HCT116 (cell line): ENCODE measurements at regions not wholly inside any gene's neighbourhood (a gene's known extent, or its start where the extent isn't known, plus 50 kb on each side); places are given as distances from the start of the nearest gene placed in this dataset.

Source experiments
- ATAC-seq: fragments of 200-7000 bp; cut with Tn5 transposase; 2 replicates; pipeline ENCODE4 v1.9.1; 2020; ENCODE audit warnings: mild to moderate bottlenecking, moderate library complexity
- BruUV-seq: library from RNA; stranded (reverse); fragments of 400-500 nt; replicated peaks from 2 replicates; lab custom pipeline; 2021; lab: Mats Ljungman, UMichigan
- CTCF ChIA-PET: fragments of 300-600 bp; sonication (Branson Sonifier 250); formaldehyde crosslinking; loops from one replicate; lab custom pipeline; 2021; ENCODE audit warnings: antibody characterized with exemption; lab: Charles Lee
- POLR2A ChIA-PET: fragments of 300-600, 350-600 bp; sonication (Branson Sonifier 250); formaldehyde crosslinking; loops from one replicate; lab custom pipeline; 2021; ENCODE audit warnings: antibody characterized with exemption; lab: Charles Lee
- RAD21 ChIA-PET, 2 experiments: fragments of 300-600 bp; sonication (Branson Sonifier 250); formaldehyde crosslinking; loops; one replicate each; lab custom pipeline; 2023; ENCODE audit warnings: low total read pairs in 2 of 2; ENCODE audit not compliant: uncharacterized antibody in 2 of 2, unreplicated experiment in 2 of 2, low non-redundant PET in 1 of 2; lab: Charles Lee
- DNase-seq: peaks from one replicate; pipeline ENCODE4 v3.0.0-alpha.2; 2010; ENCODE audit warnings: low read depth, low spot score
- H2AFZ ChIP-seq: fragments of 200-600 bp; shearing (Covaris generic), sonication (generic); 2 replicates; pipeline ENCODE4 v1.6.1; 2017; ENCODE audit warnings: low read depth, mixed run types, mixed read lengths, antibody characterized with exemption, low read length; ENCODE audit not compliant: poor library complexity, severe bottlenecking
- H3K27ac ChIP-seq: 2 replicates; pipeline ENCODE4 v1.5.1; 2012; ENCODE audit warnings: low read depth, low read length
- H3K27me3 ChIP-seq: fragments of 200-600 bp; sonication (generic); 2 replicates; pipeline ENCODE4 v1.6.1; 2016; ENCODE audit warnings: mixed run types, low read length, mixed read lengths; ENCODE audit not compliant: insufficient read depth
- H3K36me3 ChIP-seq, 2 experiments: fragments of 200-500 bp in 1 of 2; fragments of 200-600 bp in 1 of 2; sonication (Bioruptor generic) in 1 of 2; sonication (generic) in 1 of 2; 2 replicates each; pipeline versions ENCODE4 v1.5.1 to v1.6.1; 2014 to 2016; ENCODE audit warnings: low read length in 2 of 2, inconsistent platforms in 1 of 2, mixed read lengths in 1 of 2, mixed run types in 1 of 2; ENCODE audit not compliant: insufficient read depth in 2 of 2, control insufficient read depth in 1 of 2
- H3K4me1 ChIP-seq, 2 experiments: fragments of 200-600 bp in 1 of 2; sonication (generic) in 1 of 2; 2 replicates each; pipeline versions ENCODE4 v1.5.1 to v1.6.1; 2012 to 2017; ENCODE audit warnings: low read length in 2 of 2, inconsistent platforms in 1 of 2, mild to moderate bottlenecking in 1 of 2, mixed read lengths in 1 of 2, mixed run types in 1 of 2, moderate library complexity in 1 of 2; ENCODE audit not compliant: insufficient read depth in 2 of 2, control insufficient read depth in 1 of 2
- H3K4me2 ChIP-seq: fragments of 200-600 bp; sonication (generic); 2 replicates; pipeline ENCODE4 v1.6.1; 2017; ENCODE audit warnings: mixed run types, low read length, mixed read lengths
- H3K4me3 ChIP-seq, 2 experiments: fragments of 200-600 bp in 1 of 2; sonication (generic) in 1 of 2; replicated peaks in 1 of 2; 2 replicates each; pipeline ENCODE4 v1.5.1; 2011 to 2016; ENCODE audit warnings: low read length in 2 of 2, control low read depth in 1 of 2, low read depth in 1 of 2, mild to moderate bottlenecking in 1 of 2, mixed read lengths in 1 of 2, mixed run types in 1 of 2
- H3K79me2 ChIP-seq: fragments of 200-600 bp; sonication (generic); 2 replicates; pipeline ENCODE4 v1.6.1; 2017; ENCODE audit warnings: mild to moderate bottlenecking, mixed run types, low read length, moderate library complexity, mixed read lengths; ENCODE audit not compliant: insufficient read depth
- H3K9ac ChIP-seq: fragments of 200-600 bp; sonication (generic); 2 replicates; pipeline ENCODE4 v1.6.1; 2016; ENCODE audit warnings: low read length, mixed read lengths
- H3K9me2 ChIP-seq: fragments of 200-600 bp; sonication (generic), shearing (Covaris generic); 2 replicates; pipeline ENCODE4 v1.6.1; 2017; ENCODE audit warnings: mixed run types, mild to moderate bottlenecking, moderate library complexity; ENCODE audit not compliant: insufficient read depth
- H3K9me3 ChIP-seq, 2 experiments: fragments of 200-500 bp in 1 of 2; fragments of 200-600 bp in 1 of 2; sonication (Bioruptor generic) in 1 of 2; sonication (generic) in 1 of 2; 2 replicates each; pipeline ENCODE4 v1.6.1; 2014 to 2017; ENCODE audit warnings: low read length in 2 of 2, mixed read lengths in 2 of 2, inconsistent platforms in 1 of 2, low read depth in 1 of 2, mild to moderate bottlenecking in 1 of 2, mixed run types in 1 of 2, moderate library complexity in 1 of 2; ENCODE audit not compliant: control insufficient read depth in 1 of 2, insufficient read depth in 1 of 2
- H4K20me1 ChIP-seq: fragments of 200-600 bp; sonication (generic), shearing (Covaris generic); 2 replicates; pipeline ENCODE4 v1.6.1; 2017; ENCODE audit warnings: mixed run types, mild to moderate bottlenecking, moderate library complexity; ENCODE audit not compliant: insufficient read depth
- CBX3 ChIP-seq: IDR thresholded peaks from 2 replicates; pipeline ENCODE4 v1.6.1; 2012; ENCODE audit warnings: low read depth
- CEBPB ChIP-seq: IDR thresholded peaks from 2 replicates; pipeline ENCODE4 v1.6.1; 2012; ENCODE audit warnings: low read depth
- ELF1 ChIP-seq: IDR thresholded peaks from 2 replicates; pipeline ENCODE4 v1.6.1; 2012; ENCODE audit warnings: low read depth, borderline replicate concordance
- EZH2 ChIP-seq: fragments of 200-600 bp; sonication (generic); IDR thresholded peaks from 2 replicates; pipeline ENCODE4 v1.6.1; 2017; ENCODE audit warnings: antibody characterized with exemption, mixed run types
- EZH2phosphoT487 ChIP-seq: fragments of 200-600 bp; IDR thresholded peaks from 2 replicates; pipeline ENCODE4 v1.6.1; 2018; ENCODE audit warnings: antibody characterized with exemption, borderline replicate concordance
- JUND ChIP-seq: IDR thresholded peaks from 2 replicates; pipeline ENCODE4 v1.6.1; 2012
- POLR2AphosphoS5 ChIP-seq: IDR thresholded peaks from 2 replicates; pipeline ENCODE4 v1.6.1; 2011; ENCODE audit warnings: mild to moderate bottlenecking, low read depth, low read length, moderate library complexity
- SIN3A ChIP-seq: IDR thresholded peaks from 2 replicates; pipeline ENCODE4 v1.6.1; 2012; ENCODE audit warnings: low read depth
- TCF7L2 ChIP-seq: IDR thresholded peaks from 2 replicates; pipeline ENCODE4 v1.7.0; 2011; ENCODE audit warnings: borderline replicate concordance, inconsistent platforms; ENCODE audit not compliant: insufficient read depth, insufficient read length; ENCODE audit errors: extremely low read depth
- ZFX ChIP-seq: fragments of 450-650 bp; IDR thresholded peaks from 2 replicates; pipeline ENCODE4 v1.6.1; 2017
- intact Hi-C: fragments of 100-400 bp; cut with micrococcal nuclease; formaldehyde crosslinking; loops from 2 replicates; pipeline ENCODE4 v1.10.0; 2022
- TF ChIP-seq, protein P1 (sequence below): IDR thresholded peaks from 2 replicates; pipeline ENCODE4 v1.6.1; 2012
- TF ChIP-seq, protein P2 (sequence below): IDR thresholded peaks from 2 replicates; pipeline ENCODE4 v1.6.1; 2011; ENCODE audit warnings: mild to moderate bottlenecking, low read length, moderate library complexity; ENCODE audit not compliant: insufficient replicate concordance; ENCODE audit errors: extremely low read depth
- TF ChIP-seq, protein P3 (sequence below): IDR thresholded peaks from 2 replicates; pipeline ENCODE4 v1.6.1; 2012; ENCODE audit warnings: low read depth

DNA sequence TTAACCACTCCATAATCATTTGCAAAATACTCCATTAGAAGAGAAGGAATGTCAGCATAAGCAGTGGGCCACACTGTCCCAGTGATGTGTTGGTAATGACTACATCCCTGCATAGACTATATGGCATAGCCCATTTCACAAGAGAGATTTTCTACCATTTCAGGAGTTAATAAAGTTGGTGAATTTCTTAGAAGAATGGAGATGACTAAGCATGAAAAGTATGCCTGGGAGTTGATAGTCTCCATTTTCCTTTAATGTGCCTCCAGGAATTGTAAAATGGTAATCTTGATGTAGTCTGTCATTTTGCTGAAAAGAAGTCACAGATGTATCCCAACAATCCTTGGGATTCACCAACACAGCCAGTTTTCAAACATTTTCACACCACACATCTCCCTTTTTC lies 608.8 kb upstream of the CHRM3 start:
- BruUV-seq, result no TSS peak
- no peaks in the 10 kb centered on the region for H4K20me1 ChIP-seq
- no peak overlapping the region for H3K9ac ChIP-seq
- H3K36me3 ChIP-seq, result no peaks in the 10 kb centered on the region
- ChIA-PET CTCF (no interaction called here), POLR2A (no interaction called here), RAD21 (no interaction called here)
- H3K4me3 ChIP-seq, result no peak overlapping the region
- intact Hi-C loops, result no loop called here
- H3K27me3 ChIP-seq, result no peaks in the 10 kb centered on the region
- peaks cover 18 to 36% of the 10 kb centered on the region in 2 experiments; a peak in 2 of 4 replicates for H3K9me3 ChIP-seq
- H3K9me2 ChIP-seq, result no peaks in the 10 kb centered on the region
- no peaks in the 10 kb centered on the region for H3K79me2 ChIP-seq
- H3K4me1 ChIP-seq, result no peaks in the 10 kb centered on the region
- TF ChIP-seq, protein P1, sequence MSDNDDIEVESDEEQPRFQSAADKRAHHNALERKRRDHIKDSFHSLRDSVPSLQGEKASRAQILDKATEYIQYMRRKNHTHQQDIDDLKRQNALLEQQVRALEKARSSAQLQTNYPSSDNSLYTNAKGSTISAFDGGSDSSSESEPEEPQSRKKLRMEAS, result no peak
- TF ChIP-seq JUND (no peak), SIN3A (no peak), EZH2phosphoT487 (no peak), POLR2AphosphoS5 (no peak)
- TF ChIP-seq, protein P2, sequence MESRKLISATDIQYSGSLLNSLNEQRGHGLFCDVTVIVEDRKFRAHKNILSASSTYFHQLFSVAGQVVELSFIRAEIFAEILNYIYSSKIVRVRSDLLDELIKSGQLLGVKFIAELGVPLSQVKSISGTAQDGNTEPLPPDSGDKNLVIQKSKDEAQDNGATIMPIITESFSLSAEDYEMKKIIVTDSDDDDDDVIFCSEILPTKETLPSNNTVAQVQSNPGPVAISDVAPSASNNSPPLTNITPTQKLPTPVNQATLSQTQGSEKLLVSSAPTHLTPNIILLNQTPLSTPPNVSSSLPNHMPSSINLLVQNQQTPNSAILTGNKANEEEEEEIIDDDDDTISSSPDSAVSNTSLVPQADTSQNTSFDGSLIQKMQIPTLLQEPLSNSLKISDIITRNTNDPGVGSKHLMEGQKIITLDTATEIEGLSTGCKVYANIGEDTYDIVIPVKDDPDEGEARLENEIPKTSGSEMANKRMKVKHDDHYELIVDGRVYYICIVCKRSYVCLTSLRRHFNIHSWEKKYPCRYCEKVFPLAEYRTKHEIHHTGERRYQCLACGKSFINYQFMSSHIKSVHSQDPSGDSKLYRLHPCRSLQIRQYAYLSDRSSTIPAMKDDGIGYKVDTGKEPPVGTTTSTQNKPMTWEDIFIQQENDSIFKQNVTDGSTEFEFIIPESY, result no peak
- H3K4me2 ChIP-seq, result no peak overlapping the region
- H3K27ac ChIP-seq, result no peak overlapping the region
- DNase-seq (no peak), ATAC-seq (no peak)
- no peak overlapping the region for H2AFZ ChIP-seq

DNA sequence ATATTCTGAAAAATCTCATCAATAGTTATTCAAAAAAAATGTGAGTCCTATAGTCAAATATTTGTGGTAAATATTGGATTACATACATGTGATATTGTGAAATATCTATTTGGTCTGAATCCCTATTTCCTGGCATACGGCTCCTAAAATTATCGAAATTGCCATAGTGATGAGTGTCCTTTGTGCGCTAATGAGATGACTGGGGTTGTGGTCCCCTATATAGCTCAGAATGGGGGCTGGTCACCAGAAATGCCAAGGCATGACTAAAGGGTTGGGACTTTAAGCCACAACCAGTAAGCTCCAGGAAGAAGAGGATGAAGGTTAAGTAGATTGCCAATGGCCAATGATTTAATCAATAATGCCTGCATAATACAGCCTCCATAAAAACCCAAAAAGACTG lies 610.2 kb upstream of the CHRM3 start:
- H3K27me3 ChIP-seq, result no peaks in the 10 kb centered on the region
- H3K9me2 ChIP-seq, result no peaks in the 10 kb centered on the region
- H4K20me1 ChIP-seq, result no peaks in the 10 kb centered on the region
- H2AFZ ChIP-seq, result no peak overlapping the region
- H3K27ac ChIP-seq, result no peak overlapping the region
- no peaks in the 10 kb centered on the region for H3K79me2 ChIP-seq
- RAD21 ChIA-PET, result no interaction called here
- intact Hi-C loops, result no loop called here
- DNase-seq (no peak), ATAC-seq (no peak)
- no peaks in the 10 kb centered on the region for H3K4me1 ChIP-seq
- H3K4me3 ChIP-seq, result no peak overlapping the region
- H3K9me3 ChIP-seq, result peaks cover 19 to 33% of the 10 kb centered on the region in 2 experiments; a peak in 2 of 4 replicates
- POLR2A ChIA-PET, result no interaction called here
- H3K9ac ChIP-seq, result no peak overlapping the region
- no peaks in the 10 kb centered on the region for H3K36me3 ChIP-seq
- no peak overlapping the region for H3K4me2 ChIP-seq
- CTCF ChIA-PET, result no interaction called here
- BruUV-seq, result no TSS peak
- TF ChIP-seq TCF7L2 (no peak), CBX3 (no peak), ELF1 (no peak), ZFX (no peak), EZH2 (no peak), CEBPB (no peak), EZH2phosphoT487 (no peak)
- TF ChIP-seq, protein P1, result no peak
- TF ChIP-seq, protein P3, sequence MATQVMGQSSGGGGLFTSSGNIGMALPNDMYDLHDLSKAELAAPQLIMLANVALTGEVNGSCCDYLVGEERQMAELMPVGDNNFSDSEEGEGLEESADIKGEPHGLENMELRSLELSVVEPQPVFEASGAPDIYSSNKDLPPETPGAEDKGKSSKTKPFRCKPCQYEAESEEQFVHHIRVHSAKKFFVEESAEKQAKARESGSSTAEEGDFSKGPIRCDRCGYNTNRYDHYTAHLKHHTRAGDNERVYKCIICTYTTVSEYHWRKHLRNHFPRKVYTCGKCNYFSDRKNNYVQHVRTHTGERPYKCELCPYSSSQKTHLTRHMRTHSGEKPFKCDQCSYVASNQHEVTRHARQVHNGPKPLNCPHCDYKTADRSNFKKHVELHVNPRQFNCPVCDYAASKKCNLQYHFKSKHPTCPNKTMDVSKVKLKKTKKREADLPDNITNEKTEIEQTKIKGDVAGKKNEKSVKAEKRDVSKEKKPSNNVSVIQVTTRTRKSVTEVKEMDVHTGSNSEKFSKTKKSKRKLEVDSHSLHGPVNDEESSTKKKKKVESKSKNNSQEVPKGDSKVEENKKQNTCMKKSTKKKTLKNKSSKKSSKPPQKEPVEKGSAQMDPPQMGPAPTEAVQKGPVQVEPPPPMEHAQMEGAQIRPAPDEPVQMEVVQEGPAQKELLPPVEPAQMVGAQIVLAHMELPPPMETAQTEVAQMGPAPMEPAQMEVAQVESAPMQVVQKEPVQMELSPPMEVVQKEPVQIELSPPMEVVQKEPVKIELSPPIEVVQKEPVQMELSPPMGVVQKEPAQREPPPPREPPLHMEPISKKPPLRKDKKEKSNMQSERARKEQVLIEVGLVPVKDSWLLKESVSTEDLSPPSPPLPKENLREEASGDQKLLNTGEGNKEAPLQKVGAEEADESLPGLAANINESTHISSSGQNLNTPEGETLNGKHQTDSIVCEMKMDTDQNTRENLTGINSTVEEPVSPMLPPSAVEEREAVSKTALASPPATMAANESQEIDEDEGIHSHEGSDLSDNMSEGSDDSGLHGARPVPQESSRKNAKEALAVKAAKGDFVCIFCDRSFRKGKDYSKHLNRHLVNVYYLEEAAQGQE, result no peak
